Mesodermal cell (in vitro differentiated cells): ENCODE measurements at regions not wholly inside any gene's neighbourhood (a gene's known extent, or its start where the extent isn't known, plus 50 kb on each side); places are given as distances from the start of the nearest gene placed in this dataset.

ENCODE experiments used
- H3K27ac ChIP-seq: 2 replicates; pipeline ENCODE4 v1.7.0; 2013; ENCODE audit warnings: mild to moderate bottlenecking, low read depth, low read length, moderate library complexity; ENCODE audit not compliant: severe bottlenecking
- H3K36me3 ChIP-seq: 2 replicates; pipeline ENCODE4 v1.7.1; 2013; ENCODE audit warnings: mild to moderate bottlenecking, low read length, moderate library complexity; ENCODE audit not compliant: control insufficient read depth, insufficient read depth
- H3K4me1 ChIP-seq: one replicate; pipeline ENCODE4 v1.7.1; 2013; ENCODE audit warnings: mild to moderate bottlenecking, low read length; ENCODE audit not compliant: insufficient read depth, control insufficient read depth, poor library complexity, severe bottlenecking
- H3K4me3 ChIP-seq: 2 replicates; pipeline ENCODE4 v1.7.0; 2013; ENCODE audit warnings: low read length, control low read depth, mild to moderate bottlenecking; ENCODE audit not compliant: insufficient read depth, poor library complexity, severe bottlenecking; ENCODE audit errors: extremely low read depth
- H3K9me3 ChIP-seq: 2 replicates; pipeline ENCODE4 v1.7.1; 2013; ENCODE audit warnings: mild to moderate bottlenecking, low read length, moderate library complexity; ENCODE audit not compliant: control insufficient read depth
- WGBS, 2 experiments: methylation state at CpG; one replicate each; pipeline ENCODE4 v1.1.5; 2013; ENCODE audit warnings: missing lambda C conversion rate in 2 of 2; ENCODE audit not compliant: insufficient coverage in 2 of 2; 5-methylcytosine and 5-hydroxymethylcytosine counted together

DNA sequence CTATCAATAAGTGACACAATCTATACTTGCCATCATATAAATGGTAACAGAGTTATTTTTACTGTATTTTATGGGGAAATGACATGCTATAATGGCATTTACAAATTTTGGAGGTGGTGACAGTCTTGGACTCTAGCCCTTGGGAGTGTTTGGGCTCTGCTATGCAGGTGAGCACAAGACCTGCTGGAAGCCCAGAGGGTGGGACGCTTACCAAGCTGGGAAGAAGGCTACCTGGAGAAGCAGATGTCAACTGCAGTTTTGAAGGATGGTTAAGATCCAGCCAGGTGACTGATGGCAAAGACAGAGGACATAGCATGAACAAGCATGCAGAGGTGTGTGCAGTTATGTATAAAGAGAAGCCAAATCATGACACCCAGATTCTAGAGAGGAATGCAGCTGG lies 346.9 kb downstream of the MYCN start:
- H3K36me3 ChIP-seq, result no peaks in the 10 kb centered on the region
- H3K27ac ChIP-seq, result no peak overlapping the region
- no peak overlapping the region for H3K4me3 ChIP-seq
- 77 to 88% methylated on average over 1 of the region's 1 CpG for WGBS, 2 experiments
- no peaks in the 10 kb centered on the region for H3K9me3 ChIP-seq
- no peaks in the 10 kb centered on the region for H3K4me1 ChIP-seq

DNA sequence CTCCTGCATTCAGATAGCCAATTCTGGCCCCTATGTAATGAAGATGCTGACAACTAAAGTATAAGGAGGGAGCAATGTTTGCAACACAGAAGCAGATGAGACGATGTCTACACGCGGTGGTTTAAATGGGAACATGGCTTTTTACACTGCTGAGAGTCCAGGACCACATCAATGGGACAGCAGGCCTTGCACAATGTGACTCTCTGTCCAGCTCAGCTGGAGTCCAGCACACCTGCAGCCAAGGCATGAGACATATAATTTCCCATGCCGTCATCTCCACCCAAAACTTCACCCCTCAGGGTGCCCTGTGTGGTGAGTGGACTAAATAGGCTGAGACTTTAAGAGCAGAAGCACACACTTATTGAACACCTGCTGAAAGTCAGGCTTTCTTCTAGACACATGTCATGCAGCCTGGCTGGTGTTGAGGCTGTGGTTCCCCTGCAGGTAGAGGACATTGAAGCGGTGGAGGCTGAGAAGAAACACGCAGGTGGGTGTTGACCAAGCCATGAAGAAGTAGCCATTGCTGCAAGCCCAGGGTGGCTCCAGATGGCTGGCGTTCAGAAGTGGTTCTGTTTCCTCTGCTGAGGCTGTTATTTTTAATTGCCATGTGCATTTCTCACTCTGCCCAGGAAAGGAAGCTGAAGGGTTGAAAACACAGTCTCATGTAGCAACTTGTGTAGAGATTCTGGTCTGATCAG lies 345.6 kb downstream of the MYCN start:
- H3K4me1 ChIP-seq, result no peaks in the 10 kb centered on the region
- H3K36me3 ChIP-seq, result no peaks in the 10 kb centered on the region
- 93 to 97% methylated on average over 6 of the region's 7 CpGs for WGBS, 2 experiments
- H3K4me3 ChIP-seq, result no peak overlapping the region
- H3K9me3 ChIP-seq, result no peaks in the 10 kb centered on the region
- H3K27ac ChIP-seq, result no peak overlapping the region

DNA sequence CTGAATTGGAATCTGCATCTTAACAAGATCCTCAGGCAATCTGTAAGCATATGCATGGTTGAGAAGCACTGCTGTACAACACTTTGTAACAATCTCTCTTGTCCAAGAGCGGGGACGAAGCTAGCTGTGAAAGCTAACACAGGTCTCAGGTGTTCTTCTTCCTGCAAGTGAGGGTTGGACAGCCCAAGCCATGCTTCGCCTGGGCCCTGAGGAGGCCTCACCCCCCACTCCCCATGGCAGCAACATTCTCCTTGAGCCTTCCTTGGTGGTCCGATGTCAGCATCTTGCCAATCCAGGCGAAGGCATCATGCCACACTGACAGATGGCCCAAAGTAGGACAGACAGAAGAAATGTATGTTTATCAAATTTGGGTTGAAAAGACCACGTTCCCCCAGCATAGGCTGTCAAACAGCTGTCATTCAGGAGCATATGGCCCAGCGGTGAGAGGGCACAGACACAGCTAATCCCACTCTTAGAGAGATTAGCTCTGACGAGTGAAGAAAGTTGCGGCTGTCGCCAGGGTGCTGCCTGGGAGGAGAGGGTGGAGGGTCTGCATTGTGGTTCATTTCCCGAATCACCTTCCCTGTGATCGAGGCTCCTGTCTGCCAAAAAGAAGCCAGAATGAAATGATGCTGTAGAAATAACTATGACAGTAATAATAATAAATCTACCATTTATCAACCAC lies 344.7 kb downstream of the MYCN start:
- Histone ChIP-seq H3K9me3 (no peaks in the 10 kb centered on the region), H3K27ac (no peak overlapping the region), H3K4me3 (no peak overlapping the region), H3K4me1 (no peaks in the 10 kb centered on the region), H3K36me3 (no peaks in the 10 kb centered on the region)
- 90 to 98% methylated on average over 7 to 9 of the region's 12 CpGs for WGBS, 2 experiments

DNA sequence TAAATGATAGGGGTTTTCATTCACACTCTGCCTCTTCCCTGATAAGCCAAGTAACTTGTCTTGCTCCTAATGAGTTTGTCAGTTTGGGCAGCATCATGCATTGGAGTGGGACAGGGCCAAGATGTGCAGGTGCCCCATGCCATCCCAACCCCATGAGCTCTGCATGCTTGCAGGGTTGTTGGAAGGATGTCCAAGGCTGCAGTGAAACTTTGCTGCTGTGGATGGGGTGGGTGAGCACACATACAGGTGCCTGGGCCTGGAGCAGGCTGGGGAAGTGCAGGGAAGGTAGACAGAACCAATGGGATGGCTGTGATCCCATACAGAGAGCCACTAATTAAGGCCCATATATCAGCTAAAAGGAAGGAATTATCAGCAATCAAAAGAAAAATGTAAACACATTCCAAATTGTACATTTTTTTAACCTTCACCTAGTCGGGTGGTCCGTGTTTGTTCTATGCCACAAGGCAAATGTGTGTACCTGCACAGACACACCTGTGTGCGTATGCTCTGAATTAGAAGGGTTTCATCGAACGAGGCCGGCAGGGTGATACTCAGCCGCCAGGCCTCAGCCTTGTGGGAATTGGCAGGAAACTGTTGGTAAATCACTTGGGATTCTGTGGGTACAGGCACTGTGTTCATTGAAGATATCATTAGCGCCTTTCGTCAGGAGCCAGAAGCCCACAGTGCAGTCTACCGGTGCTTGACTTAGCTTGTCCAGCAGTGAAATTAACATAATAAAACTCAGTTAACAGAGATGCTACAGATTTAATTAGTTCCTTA lies 342.9 kb downstream of the MYCN start:
- Histone ChIP-seq H3K36me3 (no peaks in the 10 kb centered on the region), H3K27ac (no peak overlapping the region), H3K4me1 (no peaks in the 10 kb centered on the region), H3K4me3 (no peak overlapping the region), H3K9me3 (no peaks in the 10 kb centered on the region)
- 83 to 86% methylated on average over 7 to 9 of the region's 10 CpGs for WGBS, 2 experiments

DNA sequence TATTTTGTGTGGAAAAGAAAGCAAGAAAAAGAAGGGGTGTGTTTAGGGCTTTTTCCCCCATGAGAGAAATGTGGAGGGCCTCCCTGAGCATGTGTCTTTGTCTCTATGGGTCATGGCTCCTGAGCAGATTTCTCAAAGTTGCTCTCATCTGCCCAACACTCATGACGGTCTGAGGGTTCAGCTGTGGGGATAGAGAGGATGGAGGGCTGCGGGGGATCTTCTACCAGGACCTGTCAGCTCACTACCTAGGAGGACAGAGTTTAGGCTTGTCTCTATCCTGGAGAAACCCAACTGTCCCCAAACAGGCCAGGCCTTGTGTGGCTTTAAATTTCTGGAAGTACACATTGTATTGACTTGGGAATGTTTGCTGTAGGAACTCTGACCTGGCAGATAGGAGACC lies 342.2 kb downstream of the MYCN start:
- Histone ChIP-seq H3K36me3 (no peaks in the 10 kb centered on the region), H3K27ac (no peak overlapping the region)
- 100% methylated on average over 1 of the region's 2 CpGs; no CpG with 5 or more reads in 1 of the 2 experiments for WGBS, 2 experiments

DNA sequence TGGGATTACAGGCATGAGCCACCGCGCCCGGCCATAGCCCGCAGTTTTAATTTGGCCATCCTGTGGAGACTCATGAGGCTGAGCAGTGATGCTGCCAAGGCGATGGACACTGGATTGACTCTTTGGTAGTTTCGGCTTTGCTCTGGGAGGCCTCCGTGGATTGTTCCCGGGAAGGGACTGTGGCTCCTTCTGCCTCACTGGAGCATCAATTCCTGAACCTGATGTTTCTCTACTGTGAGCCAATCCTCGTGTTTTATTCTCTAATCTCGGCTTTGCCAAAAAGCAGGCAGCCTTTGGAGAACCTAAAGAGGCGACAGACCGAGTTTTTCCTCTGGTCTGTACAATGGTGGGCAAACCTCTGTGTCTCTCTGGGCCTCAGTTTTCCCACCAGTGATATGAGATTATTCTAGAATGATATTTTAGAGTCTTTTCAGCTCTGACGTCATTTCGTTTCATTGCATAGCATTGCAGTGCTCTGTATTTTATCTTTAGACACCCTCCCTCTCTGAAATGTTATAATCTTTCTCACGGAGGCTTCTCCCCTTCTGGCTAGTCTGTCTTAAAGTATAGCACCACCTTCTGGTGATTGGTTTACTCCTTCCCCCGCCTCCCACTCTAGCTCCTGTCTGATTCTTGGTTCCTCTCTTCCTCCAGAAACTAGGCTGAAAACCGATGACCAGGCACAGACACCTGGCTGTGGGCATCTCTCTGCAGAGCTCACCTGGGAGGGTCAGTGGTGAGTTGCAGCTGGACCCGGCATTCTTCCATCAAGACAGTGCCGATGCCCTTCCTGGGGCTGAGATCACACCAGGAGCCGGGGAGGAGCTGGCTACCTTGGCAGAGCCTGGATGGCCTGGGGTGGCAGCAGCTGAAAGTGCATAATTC lies 341.3 kb downstream of the MYCN start:
- Histone ChIP-seq H3K4me1 (no peaks in the 10 kb centered on the region), H3K36me3 (no peaks in the 10 kb centered on the region), H3K9me3 (no peaks in the 10 kb centered on the region), H3K4me3 (no peak overlapping the region), H3K27ac (no peak overlapping the region)
- 67 to 68% methylated on average over 18 to 20 of the region's 20 CpGs for WGBS, 2 experiments

More for the DNA sequence above, 342.2 kb downstream of the MYCN start:
- no peaks in the 10 kb centered on the region for H3K4me1 ChIP-seq
- H3K9me3 ChIP-seq, result no peaks in the 10 kb centered on the region
- H3K4me3 ChIP-seq, result no peak overlapping the region

DNA sequence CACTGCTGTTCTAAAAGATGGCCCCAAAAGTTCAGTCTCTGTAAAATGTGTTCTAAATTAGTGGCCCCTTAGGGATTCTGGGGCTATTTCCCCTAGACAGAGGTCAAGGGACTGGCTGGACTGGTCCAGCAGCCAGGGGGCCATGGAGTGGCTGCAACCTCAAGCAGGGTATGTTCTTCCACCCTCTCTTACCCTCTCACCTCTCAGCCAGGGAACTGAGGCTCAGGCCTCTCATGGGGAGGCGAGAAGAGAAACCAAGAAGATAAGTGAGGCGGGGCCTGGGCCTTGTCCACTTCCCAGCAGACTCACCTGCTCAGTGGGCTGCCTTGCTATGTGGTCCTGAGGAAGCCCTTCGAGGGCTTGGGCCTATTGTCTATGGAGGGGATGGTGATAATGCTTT lies 339.7 kb downstream of the MYCN start:
- Histone ChIP-seq H3K4me1 (no peaks in the 10 kb centered on the region), H3K36me3 (no peaks in the 10 kb centered on the region), H3K27ac (no peak overlapping the region), H3K9me3 (no peaks in the 10 kb centered on the region), H3K4me3 (no peak overlapping the region)
- WGBS, 2 experiments, result 90 to 94% methylated on average over 2 to 3 of the region's 3 CpGs

DNA sequence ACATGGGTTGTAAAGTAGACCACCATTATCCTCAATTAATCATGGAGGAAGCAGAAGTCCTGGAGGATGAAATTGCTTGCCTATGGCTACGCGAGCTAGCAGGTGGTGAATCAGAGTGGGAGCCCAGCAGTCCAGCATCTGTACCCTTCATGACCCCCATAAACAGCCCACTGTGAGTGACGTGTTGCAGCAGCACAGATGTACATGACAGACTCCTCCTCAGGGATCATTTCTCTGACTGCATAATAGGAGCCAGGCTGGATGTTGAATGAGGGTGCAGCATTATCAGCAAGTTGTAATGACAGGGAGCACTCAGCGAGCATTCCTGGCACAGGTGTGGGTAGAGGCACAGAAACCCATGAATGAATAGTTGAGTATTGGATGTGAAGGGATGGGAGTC lies 339.3 kb downstream of the MYCN start:
- Histone ChIP-seq H3K36me3 (no peaks in the 10 kb centered on the region), H3K27ac (no peak overlapping the region), H3K9me3 (no peaks in the 10 kb centered on the region), H3K4me1 (no peaks in the 10 kb centered on the region), H3K4me3 (no peak overlapping the region)
- 94 to 95% methylated on average over 3 to 4 of the region's 4 CpGs for WGBS, 2 experiments

DNA sequence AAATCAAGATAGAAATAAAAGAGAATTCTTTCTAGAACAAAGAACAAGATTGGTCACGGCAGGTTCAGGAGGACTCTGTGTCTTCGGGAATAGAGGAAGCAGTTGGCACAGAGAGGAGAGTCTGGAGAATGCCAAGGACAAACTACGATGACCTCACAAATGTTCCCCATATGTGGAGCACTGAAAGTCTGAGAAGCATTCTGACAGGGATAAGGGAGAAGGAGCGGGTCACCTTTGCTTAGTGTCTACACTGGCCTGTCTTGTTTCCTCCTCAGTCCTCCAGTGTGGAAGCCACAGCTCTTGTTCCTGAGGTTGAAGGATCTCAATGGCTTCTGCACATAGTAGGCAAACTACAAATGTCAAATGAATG lies 338.8 kb downstream of the MYCN start:
- H3K36me3 ChIP-seq, result no peaks in the 10 kb centered on the region
- no peaks in the 10 kb centered on the region for H3K4me1 ChIP-seq
- 83 to 90% methylated on average over 3 to 4 of the region's 4 CpGs for WGBS, 2 experiments
- H3K9me3 ChIP-seq, result no peaks in the 10 kb centered on the region
- no peak overlapping the region for H3K4me3 ChIP-seq
- no peak overlapping the region for H3K27ac ChIP-seq

DNA sequence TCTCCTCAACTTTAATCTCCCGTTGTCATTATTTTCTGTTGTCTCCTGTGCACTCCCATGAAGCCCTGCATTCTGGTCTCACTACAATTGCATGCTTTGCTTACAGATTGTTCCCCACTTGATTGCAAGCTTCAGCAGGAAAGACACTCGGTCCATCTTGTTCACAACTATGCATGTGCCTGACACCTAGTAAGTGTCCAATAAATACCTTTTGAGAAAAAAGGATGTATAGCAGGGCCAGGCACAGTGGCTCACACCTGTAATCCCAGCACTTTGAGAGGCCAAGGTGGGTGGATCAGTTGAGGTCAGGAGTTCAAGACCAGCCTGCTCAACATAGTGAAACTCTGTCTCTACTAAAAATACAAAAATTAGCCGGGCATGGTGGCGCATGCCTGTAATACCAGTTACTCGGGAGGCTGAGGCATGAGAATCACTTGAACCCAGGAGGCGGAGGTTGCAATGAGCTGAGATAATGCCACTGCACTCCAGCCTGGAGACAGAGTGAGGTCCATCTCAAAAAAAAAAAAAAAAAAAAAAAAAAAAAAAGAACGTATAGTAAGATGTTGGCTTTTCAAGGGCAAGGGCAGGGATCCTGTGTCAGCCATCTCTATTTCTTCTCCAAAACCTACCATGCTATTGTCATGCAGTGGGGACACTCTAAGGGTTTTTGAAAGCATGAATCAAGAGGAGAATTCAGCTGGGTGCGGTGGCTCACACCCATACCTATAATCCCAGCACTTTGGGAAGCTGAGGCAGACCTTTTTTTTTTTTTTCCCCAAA lies 338.3 kb downstream of the MYCN start:
- Histone ChIP-seq H3K27ac (no peak overlapping the region), H3K4me1 (no peaks in the 10 kb centered on the region), H3K36me3 (no peaks in the 10 kb centered on the region), H3K4me3 (no peak overlapping the region), H3K9me3 (no peaks in the 10 kb centered on the region)
- 87 to 89% methylated on average over 4 to 6 of the region's 8 CpGs for WGBS, 2 experiments
